GM10248 (cell line): ENCODE measurements at regions not wholly inside any gene's neighbourhood (a gene's known extent, or its start where the extent isn't known, plus 50 kb on each side); places are given as distances from the start of the nearest gene placed in this dataset.

Experiments used
- CTCF ChIA-PET: fragments of 300-600 bp; sonication (Branson Sonifier 250); formaldehyde crosslinking; extraction: SDS; loops from one replicate; lab custom pipeline; 2021; ENCODE audit warnings: antibody characterized with exemption; lab: Yijun Ruan, JAX
- POLR2A ChIA-PET: fragments of 350-650 bp; sonication (Branson Sonifier 250); formaldehyde crosslinking; extraction: SDS; loops from one replicate; lab custom pipeline; 2020; ENCODE audit warnings: antibody characterized with exemption; lab: Yijun Ruan, JAX
- DNase-seq: peaks from one replicate; pipeline ENCODE4 v3.0.0; 2012; ENCODE audit errors: extremely low spot score
- CTCF ChIP-seq: IDR thresholded peaks from 2 replicates; pipeline ENCODE4 v1.5.1; 2012; ENCODE audit warnings: mild to moderate bottlenecking, low read depth; ENCODE audit errors: extremely low read depth, missing control alignments, control extremely low read depth

- no peak for TF ChIP-seq CTCF
- POLR2A ChIA-PET = interaction anchor here (0.6 kb wide), 1 partner anchor 397 kb away, joined by 4 read pairs; no protein-coding TSS in a partner anchor
- CTCF ChIA-PET = interaction anchor here (1.0 kb wide), 1 partner anchor 169 kb away, joined by 3 read pairs; no protein-coding TSS in a partner anchor
- no peak for DNase-seq
Observed at GRCh38 chr5:89228355-89228754, 345.4 kb upstream of the MEF2C start.

- POLR2A ChIA-PET = no interaction called here
- TF ChIP-seq CTCF = no peak
- no peak for DNase-seq
- CTCF ChIA-PET = no interaction called here
Observed at GRCh38 chr5:89218364-89218763, 335.4 kb upstream of the MEF2C start.

- TF ChIP-seq CTCF = no peak
- POLR2A ChIA-PET = no interaction called here
- no peak for DNase-seq
- CTCF ChIA-PET = interaction anchor here (1.5 kb wide), 1 partner anchor 486 kb away, joined by 3 read pairs; no protein-coding TSS in a partner anchor
Observed at GRCh38 chr5:89216606-89217005, 333.6 kb upstream of the MEF2C start.

- DNase-seq = no peak
- ChIA-PET CTCF (interaction anchor here (0.8 to 1.1 kb wide), 2 partner anchors 9 to 37 kb away, joined by 3 read pairs; no protein-coding TSS in a partner anchor), POLR2A (no interaction called here)
- no peak for TF ChIP-seq CTCF
Observed at GRCh38 chr5:89213573-89213972, 330.6 kb upstream of the MEF2C start.

GRCh38 chr5:89211836-89212235 is 328.9 kb upstream of the MEF2C start:
- no peak for DNase-seq
- CTCF ChIA-PET = interaction anchor here (0.8 kb wide), 1 partner anchor 11 kb away, joined by 3 read pairs; no protein-coding TSS in a partner anchor
- POLR2A ChIA-PET = no interaction called here
- TF ChIP-seq CTCF = no peak

- TF ChIP-seq CTCF = no peak
- ChIA-PET POLR2A (no interaction called here), CTCF (interaction anchor here (1.4 kb wide), 1 partner anchor 17 kb away, joined by 3 read pairs; no protein-coding TSS in a partner anchor)
- DNase-seq = no peak
Observed at GRCh38 chr5:89208811-89209210, 325.8 kb upstream of the MEF2C start.
